Neural cell (in vitro differentiated cells): ENCODE measurements at regions not wholly inside any gene's neighbourhood (a gene's known extent, or its start where the extent isn't known, plus 50 kb on each side); places are given as distances from the start of the nearest gene placed in this dataset.

Source experiments
- CTCF ChIP-seq: fragments of 450-650 bp; IDR thresholded peaks from 2 replicates; pipeline ENCODE4 v1.5.1; 2014; ENCODE audit warnings: antibody characterized with exemption, mild to moderate bottlenecking, moderate library complexity; ENCODE audit not compliant: poor library complexity, severe bottlenecking
- EP300 ChIP-seq: fragments of 450-650 bp; conservative IDR thresholded peaks from 2 replicates; pipeline ENCODE4 v1.6.1; 2014; ENCODE audit warnings: antibody characterized with exemption, mild to moderate bottlenecking, moderate library complexity; ENCODE audit not compliant: poor library complexity, severe bottlenecking
- EZH2 ChIP-seq: fragments of 200-600, 300-800 bp; shearing (Covaris generic), sonication (generic); IDR thresholded peaks from 2 replicates; pipeline ENCODE4 v1.6.1; 2014; ENCODE audit warnings: antibody characterized with exemption, low read length, borderline replicate concordance, mild to moderate bottlenecking; ENCODE audit not compliant: insufficient read depth, poor library complexity, severe bottlenecking
- MXI1 ChIP-seq: fragments of 450-650 bp; conservative IDR thresholded peaks from 2 replicates; pipeline ENCODE4 v1.6.1; 2014; ENCODE audit warnings: antibody characterized with exemption, mild to moderate bottlenecking; ENCODE audit not compliant: poor library complexity, severe bottlenecking
- POLR2AphosphoS5 ChIP-seq: IDR thresholded peaks from 2 replicates; pipeline ENCODE4 v1.6.1; 2012
- RAD21 ChIP-seq: fragments of 450-650 bp; conservative IDR thresholded peaks from 2 replicates; pipeline ENCODE4 v1.6.1; 2014; ENCODE audit warnings: antibody characterized with exemption, mild to moderate bottlenecking, moderate library complexity
- REST ChIP-seq: IDR thresholded peaks from 2 replicates; pipeline ENCODE4 v1.6.1; 2012; ENCODE audit warnings: borderline replicate concordance
- SMC3 ChIP-seq: fragments of 450-650 bp; conservative IDR thresholded peaks from 2 replicates; pipeline ENCODE4 v1.6.1; 2014; ENCODE audit warnings: antibody characterized with exemption, mild to moderate bottlenecking, moderate library complexity; ENCODE audit not compliant: poor library complexity
- TAF1 ChIP-seq: IDR thresholded peaks from 2 replicates; pipeline ENCODE4 v1.6.1; 2012; ENCODE audit warnings: low read depth

- TF ChIP-seq CTCF (no peak), RAD21 (no peak), POLR2AphosphoS5 (no peak), EZH2 (no peak), SMC3 (no peak), TAF1 (no peak), REST (no peak), EP300 (no peak), MXI1 (no peak)
Observed at GRCh38 chr4:108454227-108454626, 166.1 kb upstream of the RPL34 start.
